ENCODE measurements at regions not wholly inside any gene's neighbourhood (a gene's known extent, or its start where the extent isn't known, plus 50 kb on each side); places are given as distances from the start of the nearest gene placed in this dataset.
"Not testable (repeated sequence)": the region's sequence is repeated elsewhere in the genome, so short reads cannot be mapped to it uniquely, and the experiment has no call there.

DNA sequence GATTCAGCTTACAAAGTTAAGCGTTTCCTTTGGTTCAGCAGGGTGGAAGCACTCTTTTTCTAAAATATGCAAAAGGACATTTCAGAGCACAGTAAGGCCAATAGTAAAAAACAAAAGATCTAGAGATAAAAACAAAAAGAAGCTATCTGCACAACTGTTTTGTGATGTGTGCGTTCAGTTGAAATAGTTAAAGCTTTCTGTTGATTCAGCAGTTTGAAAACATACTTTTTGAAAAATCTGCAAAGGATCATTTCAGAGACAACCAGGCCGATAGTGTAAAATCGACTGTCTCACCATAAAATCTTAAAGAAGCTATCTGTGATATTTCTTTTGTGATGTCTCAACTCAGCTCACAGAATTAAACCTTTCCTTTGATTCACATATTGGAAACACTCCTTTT, 300.0 kb upstream of the ALG10B start:
- no peak for DNase-seq (ENCODE audit: low spot score)

GRCh38 chr12:38025916-38026315, 290.7 kb upstream of the ALG10B start:
- DNase-seq (ENCODE audit: low spot score), result no peak

DNA sequence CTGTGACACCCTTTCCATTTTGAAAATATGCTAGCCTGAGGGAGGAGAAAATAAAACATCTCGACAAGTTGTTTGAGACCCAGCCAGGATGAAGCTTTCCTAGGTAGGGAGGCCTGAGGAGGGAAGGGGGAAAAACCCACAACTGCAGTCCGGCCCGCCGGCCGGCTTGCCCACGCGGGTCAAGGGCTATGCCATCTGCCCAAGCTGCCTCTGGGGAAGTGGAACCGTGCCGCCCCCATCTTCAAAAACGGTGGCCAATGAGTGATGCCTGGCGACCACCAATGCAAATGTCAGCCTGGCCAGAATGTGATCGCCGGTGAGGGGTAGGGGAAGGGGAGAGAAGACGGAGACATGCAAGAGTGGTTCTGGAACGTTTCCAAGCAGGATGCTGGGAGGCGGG, 263.5 kb upstream of the ALG10B start:
- DNase-seq (ENCODE audit: low spot score), result no peak

GRCh38 chr12:38053655-38054464, 262.7 kb upstream of the ALG10B start:
- peak; percentile 30 for DNase-seq (ENCODE audit: low spot score)

DNA sequence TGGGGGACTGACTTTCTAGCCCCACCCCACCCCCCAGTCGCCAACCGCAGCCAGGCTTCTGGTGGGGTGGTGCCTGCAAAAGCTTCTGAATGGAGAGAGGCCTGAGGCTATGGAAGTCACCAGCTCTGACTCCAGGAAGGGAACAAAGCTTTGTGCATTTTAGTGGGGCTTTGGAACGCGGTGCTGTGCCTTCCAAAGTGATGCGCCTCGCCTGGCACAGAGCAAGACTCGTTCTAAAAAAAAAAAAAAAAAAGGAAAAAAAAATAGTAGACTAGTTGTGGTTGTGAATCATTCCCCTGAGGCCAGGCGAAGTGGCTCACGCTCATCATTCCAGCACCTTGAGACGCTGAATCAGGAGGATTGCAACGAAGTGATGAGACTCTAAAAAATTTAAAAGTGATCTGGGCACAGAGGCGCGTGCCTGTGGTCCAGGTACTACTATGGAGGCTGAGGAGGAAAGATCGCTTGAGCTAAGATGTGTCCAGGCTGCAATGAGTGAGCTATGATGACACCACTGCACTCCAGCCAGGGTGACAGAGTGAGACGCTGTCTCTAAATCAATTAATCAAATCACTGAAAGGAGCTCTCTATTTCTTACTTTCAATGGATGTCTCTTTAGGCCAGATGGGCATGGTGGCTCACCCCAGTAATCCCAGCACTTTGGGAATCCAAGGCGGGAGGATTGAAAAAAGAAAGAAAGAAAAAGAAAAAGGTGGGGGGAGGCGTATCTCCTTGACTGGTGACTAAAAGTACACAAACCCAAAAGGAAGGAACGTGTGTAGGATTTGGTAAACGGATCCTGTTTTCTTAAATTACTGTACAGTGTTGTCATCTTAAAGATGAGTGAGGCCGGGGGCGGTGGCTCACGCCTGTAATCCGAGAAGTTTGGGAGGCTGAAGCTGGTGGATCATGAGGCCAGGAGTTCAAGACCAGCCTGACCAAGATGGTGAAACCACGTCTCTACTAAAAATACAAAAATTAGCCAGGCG, 259.6 kb upstream of the ALG10B start:
- DNase-seq (ENCODE audit: low spot score), result no peak

GRCh38 chr12:38099686-38100085, 216.9 kb upstream of the ALG10B start:
- DNase-seq (ENCODE audit: low spot score), result no peak

DNA sequence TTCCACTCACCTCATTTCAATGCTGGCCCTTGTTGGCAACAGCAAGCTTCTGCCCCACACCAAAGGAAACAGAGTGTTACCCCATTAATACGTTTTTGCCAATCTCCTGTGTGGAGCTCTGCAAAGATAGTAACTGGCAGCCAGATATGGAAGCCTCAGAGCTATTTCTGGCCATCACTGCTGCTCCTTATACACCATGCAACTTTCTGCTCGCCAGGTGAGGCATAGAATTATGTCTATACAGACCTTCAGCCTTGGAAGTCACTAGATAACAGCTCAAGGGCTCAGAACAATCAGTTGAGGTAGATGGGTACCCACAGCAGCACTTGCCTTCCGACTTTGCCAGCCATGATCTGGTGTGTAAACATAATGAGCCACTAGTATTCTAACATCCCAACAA, 214.8 kb upstream of the ALG10B start:
- no peak for DNase-seq (ENCODE audit: low spot score)

GRCh38 chr12:38102197-38102596, 214.4 kb upstream of the ALG10B start:
- no peak for DNase-seq (ENCODE audit: low spot score)

DNA sequence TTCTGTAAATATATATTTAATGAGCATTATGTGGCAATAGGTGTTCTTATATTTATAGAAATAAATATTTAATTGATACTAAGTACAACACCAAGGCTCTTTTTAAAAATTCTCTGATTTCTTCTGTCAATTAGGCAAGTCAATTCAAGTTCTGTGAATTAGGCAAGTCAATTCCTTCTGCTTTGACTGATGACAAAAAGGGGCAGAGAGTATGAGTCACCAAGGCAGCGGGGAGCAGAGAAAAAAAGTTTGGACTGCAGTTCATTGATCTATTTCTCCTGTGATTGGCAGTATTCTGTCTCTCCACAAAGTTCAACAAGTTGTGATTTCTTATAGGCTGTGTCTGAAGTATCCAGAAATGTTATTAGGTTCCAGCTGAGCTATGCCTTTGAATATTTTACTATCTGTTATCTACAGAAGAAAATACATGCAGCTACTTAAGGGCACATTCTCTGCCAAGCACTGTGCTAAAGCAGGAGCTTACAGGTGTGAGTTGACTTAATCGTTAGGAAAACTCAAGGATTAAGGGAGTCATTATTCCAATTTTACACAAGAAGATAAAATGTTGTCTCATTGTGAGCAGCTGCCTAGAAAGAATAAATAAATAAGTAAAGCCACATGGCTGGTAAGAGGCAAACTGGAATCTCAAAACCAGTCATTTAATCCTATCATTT, 206.4 kb upstream of the ALG10B start:
- no peak for DNase-seq (ENCODE audit: low spot score)

- no peak for DNase-seq (ENCODE audit: low spot score)
These were observed 202.6 kb upstream of the ALG10B start for GRCh38 chr12:38113991-38114390.

- DNase-seq (ENCODE audit: low spot score), result no peak
These were observed 199.6 kb upstream of the ALG10B start for GRCh38 chr12:38116968-38117367.

DNA sequence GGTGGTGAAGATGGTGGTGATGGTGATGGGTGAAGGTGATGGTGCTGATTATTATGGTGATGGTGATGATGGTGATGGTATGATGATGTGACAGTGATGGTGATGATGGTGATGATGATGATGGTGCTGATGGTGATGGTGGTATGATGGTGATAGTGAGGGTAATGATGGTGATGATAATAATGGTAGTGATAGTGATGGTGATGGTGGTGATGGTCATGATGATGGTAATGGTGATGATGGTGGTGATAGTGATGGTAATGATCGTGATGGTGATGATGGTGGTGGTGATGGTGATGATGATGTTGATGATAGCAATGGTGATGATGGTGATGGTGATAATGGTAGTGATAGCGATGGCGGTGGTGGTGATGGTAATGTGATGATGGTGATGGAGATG, 197.9 kb upstream of the ALG10B start:
- no peak for DNase-seq (ENCODE audit: low spot score)

- DNase-seq (ENCODE audit: low spot score), result no peak
These were observed 196.1 kb upstream of the ALG10B start for GRCh38 chr12:38120438-38120837.

DNA sequence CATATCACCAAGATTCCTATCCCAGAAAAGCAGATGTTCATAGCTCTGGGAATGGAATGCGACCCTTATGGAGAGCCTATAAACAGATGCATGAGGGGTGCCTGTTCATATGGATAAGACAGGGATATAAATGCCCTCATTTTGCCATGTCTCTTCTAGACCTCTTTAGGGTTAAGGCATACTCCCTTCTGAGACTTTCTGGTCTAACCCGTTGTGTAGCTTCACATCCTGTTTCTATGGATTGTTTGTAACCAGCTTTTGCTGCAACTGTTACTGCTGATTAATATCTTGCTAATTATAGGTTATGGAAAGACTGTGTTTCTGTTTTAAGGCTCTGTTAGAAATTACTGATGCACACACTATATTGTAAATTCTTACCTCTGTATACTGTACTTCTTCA, 193.5 kb upstream of the ALG10B start:
- not testable (repeated sequence) for DNase-seq (ENCODE audit: low spot score)

DNA sequence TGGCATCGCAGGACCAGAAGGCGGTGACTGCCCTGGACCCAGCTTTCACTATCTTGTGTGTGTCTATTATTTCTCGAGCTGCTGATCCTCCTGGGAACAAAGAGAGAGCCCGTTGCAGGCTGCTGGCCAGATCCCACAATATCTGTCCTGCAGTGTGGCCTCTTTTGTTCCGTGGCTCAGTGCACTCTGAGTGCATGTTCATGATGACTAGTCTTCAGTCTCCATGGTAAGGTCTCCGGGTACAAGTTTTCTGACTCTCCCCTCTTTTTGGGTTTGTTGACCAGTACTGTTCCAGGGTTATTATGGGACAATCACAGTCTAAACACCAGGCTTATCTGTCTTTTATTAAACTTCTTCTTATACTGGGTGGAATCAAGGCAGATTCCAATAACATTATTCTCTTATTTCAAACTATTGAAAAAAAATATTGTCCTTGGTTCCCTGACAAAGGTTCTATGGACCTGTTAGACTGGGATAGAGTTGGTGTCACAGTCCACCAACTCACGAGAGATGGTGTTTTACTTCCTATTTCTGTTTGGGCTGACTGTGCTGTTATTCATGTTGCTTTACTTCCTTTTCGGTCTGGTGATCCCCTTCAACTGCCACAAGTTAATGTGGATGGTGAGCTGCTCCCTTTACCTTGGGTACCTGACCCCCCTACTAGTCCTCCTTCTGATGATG, 192.9 kb upstream of the ALG10B start:
- DNase-seq (ENCODE audit: low spot score), result no peak

DNA sequence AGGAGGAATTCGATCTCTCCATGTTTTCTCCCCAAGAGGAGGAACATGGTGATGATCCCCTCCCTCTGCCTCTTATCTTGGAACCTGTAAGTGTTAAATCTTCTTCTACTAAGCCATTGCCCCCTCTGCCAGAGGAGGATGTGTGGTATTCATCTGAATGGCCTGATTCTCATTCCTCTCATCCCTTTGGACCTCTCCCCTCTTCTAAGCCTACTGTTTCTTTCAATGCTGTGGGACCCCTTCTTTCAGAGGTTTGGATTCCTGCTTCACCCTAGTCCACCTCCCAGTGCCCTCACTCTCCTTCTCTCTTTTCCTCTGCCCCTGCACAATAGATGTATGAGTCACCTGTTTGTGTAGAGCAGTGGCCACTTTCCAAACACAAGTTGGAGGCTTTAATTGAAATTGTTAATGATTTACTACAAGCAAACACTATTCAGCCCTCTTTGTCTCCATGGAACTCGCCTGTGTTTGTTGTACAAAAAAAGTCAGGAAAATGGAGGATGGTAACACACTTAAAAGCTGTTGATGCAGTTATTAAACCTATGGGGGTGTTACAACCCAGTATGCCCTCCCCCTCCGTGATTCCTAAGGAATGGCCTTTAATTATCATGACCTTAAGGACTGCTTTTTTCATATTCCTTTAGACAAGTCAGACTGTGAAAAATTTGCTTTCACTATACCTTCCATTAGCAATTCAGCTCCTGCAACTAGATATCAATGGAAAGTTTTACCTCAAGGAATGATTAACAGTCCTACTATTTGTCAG, 192.1 kb upstream of the ALG10B start:
- no peak for DNase-seq (ENCODE audit: low spot score)

DNA sequence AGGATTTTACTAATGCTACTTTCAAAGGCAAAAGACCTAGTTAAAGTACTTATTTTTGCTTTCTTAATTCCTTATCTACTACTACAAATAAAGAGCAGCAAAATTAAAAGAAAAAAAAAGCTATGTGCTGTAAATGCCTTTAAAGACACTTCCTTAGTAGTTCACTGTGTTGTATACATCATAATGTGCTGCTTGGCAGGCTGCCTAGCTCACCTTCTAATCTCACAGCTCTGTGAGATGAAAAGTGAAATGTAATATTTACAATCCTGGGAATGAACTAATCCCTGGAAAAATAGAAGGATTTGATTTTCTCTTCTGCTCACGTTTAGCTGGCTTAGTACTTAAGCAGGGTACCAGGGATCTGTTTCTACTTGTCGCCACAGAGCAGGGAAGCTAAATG, 184.4 kb upstream of the ALG10B start:
- DNase-seq (ENCODE audit: low spot score), result no peak

- no peak for DNase-seq (ENCODE audit: low spot score)
These were observed 179.3 kb upstream of the ALG10B start for GRCh38 chr12:38137287-38137686.

GRCh38 chr12:38137716-38138115, 178.9 kb upstream of the ALG10B start:
- no peak for DNase-seq (ENCODE audit: low spot score)

DNA sequence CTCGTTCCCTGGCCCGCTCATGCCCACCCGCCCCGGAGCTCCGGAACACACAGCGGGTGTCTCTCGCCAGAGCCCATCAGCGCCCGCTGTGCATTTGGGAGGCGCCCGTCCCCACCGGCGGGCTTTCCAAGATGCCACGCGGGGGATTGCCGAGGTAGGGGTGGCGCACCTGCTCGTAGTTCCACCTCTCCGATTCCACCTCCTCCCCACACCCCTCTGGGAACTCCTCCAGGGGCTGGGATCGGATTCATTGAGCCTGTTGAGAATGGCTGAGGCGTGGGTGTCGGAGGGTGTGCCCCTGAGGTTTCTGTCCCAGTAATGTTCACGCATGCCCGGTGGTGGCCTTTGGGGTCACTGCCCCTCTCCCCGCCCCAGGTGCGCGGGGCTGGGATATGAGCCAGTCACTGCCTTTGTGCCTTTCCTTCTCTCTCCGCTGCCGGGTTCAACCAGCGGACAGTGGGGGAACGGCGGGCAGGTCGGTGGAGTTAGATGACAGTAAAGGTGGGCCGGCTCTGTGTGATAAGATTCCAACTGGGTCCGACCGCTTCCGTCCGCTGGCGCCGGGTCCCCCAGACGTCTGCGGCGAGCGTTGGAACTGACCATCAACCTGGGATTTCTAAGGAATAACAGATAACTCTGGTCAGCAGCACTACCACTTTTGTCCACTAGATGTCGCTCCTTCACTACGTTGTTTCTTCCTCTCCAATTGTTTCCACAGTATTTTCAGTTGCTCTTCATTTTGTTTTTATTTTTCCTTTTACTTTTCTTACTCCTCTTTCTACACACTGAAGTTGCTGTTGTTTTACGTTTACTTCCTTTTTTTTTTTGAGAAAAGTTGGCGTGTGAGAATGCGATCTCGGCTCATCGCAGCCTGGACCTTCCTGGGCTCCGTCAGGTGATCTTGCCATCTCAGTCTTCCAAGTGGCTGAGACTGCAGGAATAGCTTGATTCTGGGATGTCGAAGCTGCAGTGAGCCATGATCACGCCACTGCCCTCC, 178.1 kb upstream of the ALG10B start:
- DNase-seq (ENCODE audit: low spot score), result peak; percentile 68

Measured in D341Med (cell line).